ENCODE measurements at regions not wholly inside any gene's neighbourhood (a gene's known extent, or its start where the extent isn't known, plus 50 kb on each side); places are given as distances from the start of the nearest gene placed in this dataset.

GRCh38 chr2:239675826-239676715 is 275.3 kb upstream of the HDAC4 start:
- Mint-ChIP-seq H3K36me3 (ENCODE audit: low read depth) (no peaks in the 10 kb centered on the region), H3K4me1 (no peaks in the 10 kb centered on the region), H3K9me3 (no peaks in the 10 kb centered on the region), H3K27ac (no peak overlapping the region), H3K27me3 (ENCODE audit: low read depth) (peaks cover 16% of the 10 kb centered on the region), H3K4me3 (no peak overlapping the region)
- no peak for TF ChIP-seq CTCF (IDR thresholded peaks at IDR 0.05; ENCODE audit: unreplicated experiment in 3 of 3)

GRCh38 chr2:239674981-239675825 is 274.4 kb upstream of the HDAC4 start:
- H3K27me3 Mint-ChIP-seq (ENCODE audit: low read depth), result peaks cover 12% of the 10 kb centered on the region
- H3K27ac Mint-ChIP-seq, result no peak overlapping the region
- no peaks in the 10 kb centered on the region for H3K9me3 Mint-ChIP-seq
- no peak overlapping the region for H3K4me3 Mint-ChIP-seq
- H3K4me1 Mint-ChIP-seq, result no peaks in the 10 kb centered on the region
- no peaks in the 10 kb centered on the region for H3K36me3 Mint-ChIP-seq (ENCODE audit: low read depth)
- TF ChIP-seq CTCF (IDR thresholded peaks at IDR 0.05; ENCODE audit: unreplicated experiment in 3 of 3), result no peak

- TF ChIP-seq CTCF (IDR thresholded peaks at IDR 0.05; ENCODE audit: unreplicated experiment in 3 of 3), result no peak
- no peaks in the 10 kb centered on the region for H3K4me1 Mint-ChIP-seq
Measured at GRCh38 chr2:239674101-239674980, 273.5 kb upstream of the HDAC4 start.

GRCh38 chr2:239673641-239674040 is 272.8 kb upstream of the HDAC4 start:
- Mint-ChIP-seq H3K9me3 (no peaks in the 10 kb centered on the region), H3K36me3 (ENCODE audit: low read depth) (no peaks in the 10 kb centered on the region), H3K4me1 (no peaks in the 10 kb centered on the region), H3K4me3 (no peak overlapping the region), H3K27ac (no peak overlapping the region), H3K27me3 (ENCODE audit: low read depth) (peaks cover 16% of the 10 kb centered on the region)
- TF ChIP-seq CTCF (IDR thresholded peaks at IDR 0.05; ENCODE audit: unreplicated experiment in 3 of 3), result no peak

More at GRCh38 chr2:239674101-239674980, 273.5 kb upstream of the HDAC4 start:
- H3K27ac Mint-ChIP-seq, result no peak overlapping the region
- H3K4me3 Mint-ChIP-seq, result no peak overlapping the region
- no peaks in the 10 kb centered on the region for H3K9me3 Mint-ChIP-seq
- peaks cover 9% of the 10 kb centered on the region for H3K27me3 Mint-ChIP-seq (ENCODE audit: low read depth)
- H3K36me3 Mint-ChIP-seq (ENCODE audit: low read depth), result no peaks in the 10 kb centered on the region

- Mint-ChIP-seq H3K36me3 (ENCODE audit: low read depth) (no peaks in the 10 kb centered on the region), H3K4me3 (no peak overlapping the region), H3K9me3 (no peaks in the 10 kb centered on the region), H3K27me3 (ENCODE audit: low read depth) (peaks cover 26% of the 10 kb centered on the region), H3K27ac (no peak overlapping the region), H3K4me1 (no peaks in the 10 kb centered on the region)
- no peak for TF ChIP-seq CTCF (IDR thresholded peaks at IDR 0.05; ENCODE audit: unreplicated experiment in 3 of 3)
Measured at GRCh38 chr2:239671916-239672849, 271.4 kb upstream of the HDAC4 start.

Measured in nephron (organoid).